ENCODE measurements at regions not wholly inside any gene's neighbourhood (a gene's known extent, or its start where the extent isn't known, plus 50 kb on each side); places are given as distances from the start of the nearest gene placed in this dataset.

- DNase-seq (ENCODE audit: low spot score), result no peak
- peaks cover 18% of the 10 kb centered on the region for H3K4me1 ChIP-seq
- H3K27me3 ChIP-seq, result no peaks in the 10 kb centered on the region
- Mint-ChIP-seq H3K4me3 (no peak overlapping the region), H3K9me3 (peaks cover 2% of the 10 kb centered on the region), H3K4me1 (peaks cover 17% of the 10 kb centered on the region), H3K36me3 (no peaks in the 10 kb centered on the region), H3K27ac (no peak overlapping the region), H3K27me3 (ENCODE audit: insufficient read depth, low read depth) (peaks cover 3% of the 10 kb centered on the region)
- H3K9ac ChIP-seq, result no peak overlapping the region
- H3K9me3 ChIP-seq (ENCODE audit: low read depth), result no peaks in the 10 kb centered on the region
- H3K36me3 ChIP-seq, result no peaks in the 10 kb centered on the region
- no peak overlapping the region for H2AFZ ChIP-seq (replicated peaks)
- no peak overlapping the region for H3K4me3 ChIP-seq
- H4K20me1 ChIP-seq (ENCODE audit: low read depth), result no peaks in the 10 kb centered on the region
- TF ChIP-seq EZH2phosphoT487 (IDR thresholded peaks at IDR 0.05) (no peak), EZH2 (IDR thresholded peaks at IDR 0.05) (no peak)
- TF ChIP-seq, protein P1, sequence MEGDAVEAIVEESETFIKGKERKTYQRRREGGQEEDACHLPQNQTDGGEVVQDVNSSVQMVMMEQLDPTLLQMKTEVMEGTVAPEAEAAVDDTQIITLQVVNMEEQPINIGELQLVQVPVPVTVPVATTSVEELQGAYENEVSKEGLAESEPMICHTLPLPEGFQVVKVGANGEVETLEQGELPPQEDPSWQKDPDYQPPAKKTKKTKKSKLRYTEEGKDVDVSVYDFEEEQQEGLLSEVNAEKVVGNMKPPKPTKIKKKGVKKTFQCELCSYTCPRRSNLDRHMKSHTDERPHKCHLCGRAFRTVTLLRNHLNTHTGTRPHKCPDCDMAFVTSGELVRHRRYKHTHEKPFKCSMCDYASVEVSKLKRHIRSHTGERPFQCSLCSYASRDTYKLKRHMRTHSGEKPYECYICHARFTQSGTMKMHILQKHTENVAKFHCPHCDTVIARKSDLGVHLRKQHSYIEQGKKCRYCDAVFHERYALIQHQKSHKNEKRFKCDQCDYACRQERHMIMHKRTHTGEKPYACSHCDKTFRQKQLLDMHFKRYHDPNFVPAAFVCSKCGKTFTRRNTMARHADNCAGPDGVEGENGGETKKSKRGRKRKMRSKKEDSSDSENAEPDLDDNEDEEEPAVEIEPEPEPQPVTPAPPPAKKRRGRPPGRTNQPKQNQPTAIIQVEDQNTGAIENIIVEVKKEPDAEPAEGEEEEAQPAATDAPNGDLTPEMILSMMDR (IDR thresholded peaks at IDR 0.05), result no peak
- H3K4me2 ChIP-seq, result no peak overlapping the region
- H3K27ac ChIP-seq, result no peak overlapping the region
- H3K79me2 ChIP-seq (ENCODE audit: low read depth), result no peaks in the 10 kb centered on the region
- H3F3A ChIP-seq (ENCODE audit: low read depth), result peaks cover 8% of the 10 kb centered on the region
Observed at GRCh38 chr11:95500466-95500865, 269.5 kb upstream of the SESN3 start.

DNA sequence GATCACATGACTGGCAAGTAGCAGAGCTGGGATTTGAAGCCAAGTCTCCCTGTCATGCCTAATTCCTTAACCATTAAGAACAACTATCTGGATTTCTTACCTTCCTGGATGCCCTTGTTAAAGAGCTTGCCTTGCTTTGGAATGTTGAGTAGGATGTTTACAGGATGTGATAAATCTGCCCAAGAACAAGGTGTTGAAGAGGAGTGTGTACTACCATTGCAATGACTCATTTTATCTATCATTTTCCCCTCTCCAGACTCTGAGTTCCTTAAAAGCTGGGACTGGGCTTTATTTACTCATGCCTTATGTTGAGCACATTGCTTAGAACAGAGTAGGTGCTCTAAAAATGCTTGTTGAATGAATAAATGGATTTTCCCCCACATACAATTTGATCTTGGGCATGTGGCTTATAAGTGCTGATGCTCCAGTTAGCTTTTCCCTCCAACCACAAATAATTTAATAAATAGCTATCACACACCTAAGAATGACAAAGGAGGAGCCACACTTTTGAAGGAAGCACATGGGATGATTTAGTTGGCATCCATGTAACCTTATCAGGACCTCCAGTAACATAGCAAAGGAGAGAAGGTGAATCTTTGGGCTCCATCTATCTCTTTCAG, 268.6 kb upstream of the SESN3 start:
- Mint-ChIP-seq H3K27me3 (ENCODE audit: insufficient read depth, low read depth) (peaks cover 5% of the 10 kb centered on the region), H3K4me3 (no peak overlapping the region), H3K4me1 (peaks cover 17% of the 10 kb centered on the region), H3K27ac (no peak overlapping the region), H3K9me3 (peaks cover 6% of the 10 kb centered on the region), H3K36me3 (no peaks in the 10 kb centered on the region)
- Histone ChIP-seq H3K79me2 (ENCODE audit: low read depth) (no peaks in the 10 kb centered on the region), H3K36me3 (no peaks in the 10 kb centered on the region), H3K9ac (no peak overlapping the region), H2AFZ (replicated peaks) (no peak overlapping the region), H3K27ac (no peak overlapping the region), H4K20me1 (ENCODE audit: low read depth) (no peaks in the 10 kb centered on the region), H3F3A (ENCODE audit: low read depth) (peaks cover 14% of the 10 kb centered on the region), H3K4me3 (no peak overlapping the region), H3K27me3 (no peaks in the 10 kb centered on the region), H3K9me3 (ENCODE audit: low read depth) (no peaks in the 10 kb centered on the region), H3K4me2 (peak overlapping the region; percentile 48), H3K4me1 (peaks cover 18% of the 10 kb centered on the region)
- no peak for DNase-seq (ENCODE audit: low spot score)
- TF ChIP-seq EZH2phosphoT487 (IDR thresholded peaks at IDR 0.05), result no peak
- TF ChIP-seq EZH2 (IDR thresholded peaks at IDR 0.05), result no peak
- TF ChIP-seq, protein P1 (IDR thresholded peaks at IDR 0.05), result no peak

DNA sequence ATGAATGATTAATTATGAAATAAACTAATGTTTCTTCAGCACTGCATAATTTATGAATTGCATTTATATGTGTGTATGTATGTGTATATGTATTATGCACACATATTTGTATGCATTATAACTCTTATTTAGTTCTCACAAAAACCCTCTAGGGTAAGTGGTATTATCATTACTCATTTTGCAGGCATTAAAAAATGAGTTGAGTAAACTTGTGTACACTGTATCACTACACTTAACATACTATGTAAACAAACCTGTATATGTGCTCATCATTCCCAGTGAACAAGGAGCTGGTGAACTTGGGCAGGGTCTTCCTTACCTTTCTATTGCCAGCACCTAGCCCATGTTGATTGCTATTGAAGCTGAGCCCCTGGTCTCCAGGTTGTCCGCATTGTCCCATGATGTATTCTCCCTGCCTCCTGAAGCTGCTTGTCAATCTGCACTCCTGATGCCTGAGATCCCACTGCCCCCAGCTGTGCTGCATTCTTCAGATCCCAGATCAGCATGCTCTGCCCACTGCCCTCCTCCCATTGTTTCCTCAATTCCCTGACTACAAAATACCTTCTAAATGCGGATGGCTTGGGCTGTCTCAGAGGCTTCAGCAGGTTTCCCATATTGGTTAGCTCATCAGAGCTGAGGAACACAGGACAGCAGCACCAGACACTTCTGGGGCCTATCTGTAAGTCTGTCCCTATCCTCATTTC, 267.9 kb upstream of the SESN3 start:
- no peak overlapping the region for H3K4me3 ChIP-seq
- H3F3A ChIP-seq (ENCODE audit: low read depth), result peaks cover 14% of the 10 kb centered on the region
- H4K20me1 ChIP-seq (ENCODE audit: low read depth), result no peaks in the 10 kb centered on the region
- no peak overlapping the region for H3K4me3 Mint-ChIP-seq
- peaks cover 17% of the 10 kb centered on the region for H3K4me1 Mint-ChIP-seq
- H3K36me3 Mint-ChIP-seq, result peaks cover 2% of the 10 kb centered on the region
- no peak overlapping the region for H3K27ac ChIP-seq
- H3K27me3 ChIP-seq, result no peaks in the 10 kb centered on the region
- H3K9ac ChIP-seq, result no peak overlapping the region
- peak; percentile 89 for DNase-seq (ENCODE audit: low spot score)
- peaks cover 5% of the 10 kb centered on the region for H3K27me3 Mint-ChIP-seq (ENCODE audit: insufficient read depth, low read depth)
- H3K36me3 ChIP-seq, result no peaks in the 10 kb centered on the region
- H2AFZ ChIP-seq (replicated peaks), result no peak overlapping the region
- no peaks in the 10 kb centered on the region for H3K79me2 ChIP-seq (ENCODE audit: low read depth)
- H3K4me1 ChIP-seq, result peaks cover 18% of the 10 kb centered on the region
- peak overlapping the region; percentile 48 for H3K4me2 ChIP-seq
- H3K9me3 ChIP-seq (ENCODE audit: low read depth), result no peaks in the 10 kb centered on the region
- TF ChIP-seq, protein P1 (IDR thresholded peaks at IDR 0.05), result no peak
- TF ChIP-seq EZH2phosphoT487 (IDR thresholded peaks at IDR 0.05) (no peak), EZH2 (IDR thresholded peaks at IDR 0.05) (no peak)
- peaks cover 10% of the 10 kb centered on the region for H3K9me3 Mint-ChIP-seq
- H3K27ac Mint-ChIP-seq, result peak overlapping the region; percentile 3
